Activated CD4-positive, alpha-beta T cell treated with anti-CD3 and anti-CD28 coated beads, Interleukin-2, amount 50 U/mL, for 48 hours (primary cell): ENCODE measurements at regions not wholly inside any gene's neighbourhood (a gene's known extent, or its start where the extent isn't known, plus 50 kb on each side); places are given as distances from the start of the nearest gene placed in this dataset.
"Not testable (repeated sequence)": the region's sequence is repeated elsewhere in the genome, so short reads cannot be mapped to it uniquely, and the experiment has no call there.

Experiments
- DNase-seq, 2 experiments: peaks; one replicate each; pipeline ENCODE4 v3.0.0-alpha.2; 2020

DNA sequence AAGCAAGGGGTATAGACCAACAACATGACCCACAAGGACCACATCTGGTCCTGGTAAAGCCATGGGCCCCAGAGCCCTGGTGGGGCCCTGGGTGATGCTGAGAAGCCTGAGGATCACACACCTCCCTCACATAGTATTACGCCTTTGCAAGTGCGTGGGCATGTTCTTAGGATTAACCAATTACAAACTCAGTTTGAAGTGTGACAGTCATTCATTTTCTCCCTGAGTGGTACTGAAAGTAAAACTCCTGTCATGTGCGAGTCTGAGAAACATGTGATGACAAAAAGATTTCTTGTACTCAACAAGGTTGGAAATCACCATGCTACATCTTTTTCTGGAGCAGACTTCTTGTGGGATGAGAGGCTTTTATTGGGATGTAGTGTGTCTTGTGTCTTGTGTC lies 315.3 kb upstream of the DUSP10 start:
- no peak for DNase-seq

DNA sequence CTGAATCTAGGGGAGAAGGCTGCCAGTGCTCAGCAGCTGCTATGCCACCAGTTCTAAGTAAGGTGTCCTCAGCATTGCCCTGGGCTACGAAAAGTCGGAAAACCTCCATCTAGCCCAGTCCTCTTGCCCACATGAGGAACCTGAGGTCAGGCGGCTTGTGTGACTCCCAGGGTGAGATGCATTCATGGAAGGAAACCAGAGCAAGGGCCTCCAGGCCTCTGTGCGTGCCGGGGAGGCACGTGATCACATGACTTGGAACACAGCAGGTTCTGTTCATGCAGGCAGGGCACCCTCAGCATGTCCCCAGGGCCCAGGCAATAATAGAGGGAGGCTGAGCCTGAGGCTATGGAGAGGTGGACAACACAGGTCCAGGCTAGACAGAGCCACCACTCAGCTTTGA lies 312.5 kb upstream of the DUSP10 start:
- DNase-seq: no peak

DNA sequence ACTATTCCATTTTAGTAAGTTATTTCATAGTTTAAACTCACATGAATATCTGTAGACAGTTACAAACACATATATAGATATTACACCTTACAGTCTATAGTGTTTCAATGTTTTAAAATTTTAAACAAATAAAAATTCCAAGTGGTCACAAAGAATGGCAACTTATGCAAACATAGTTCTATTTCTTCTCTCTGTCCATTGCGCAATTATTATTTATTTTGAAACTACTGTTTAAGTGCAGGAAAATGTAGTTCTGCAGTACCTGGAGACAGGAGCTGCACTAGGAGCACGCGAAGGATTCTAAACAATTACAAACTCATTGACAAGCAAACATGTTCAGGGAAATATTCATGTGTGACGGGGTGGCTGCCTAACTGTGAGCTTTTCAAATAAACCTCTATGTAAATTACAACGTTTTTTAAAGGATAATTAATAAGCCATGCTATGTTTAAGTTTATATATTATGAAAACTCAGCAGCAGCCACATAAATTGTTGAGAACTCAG lies 312.0 kb upstream of the DUSP10 start:
- no peak for DNase-seq

DNA sequence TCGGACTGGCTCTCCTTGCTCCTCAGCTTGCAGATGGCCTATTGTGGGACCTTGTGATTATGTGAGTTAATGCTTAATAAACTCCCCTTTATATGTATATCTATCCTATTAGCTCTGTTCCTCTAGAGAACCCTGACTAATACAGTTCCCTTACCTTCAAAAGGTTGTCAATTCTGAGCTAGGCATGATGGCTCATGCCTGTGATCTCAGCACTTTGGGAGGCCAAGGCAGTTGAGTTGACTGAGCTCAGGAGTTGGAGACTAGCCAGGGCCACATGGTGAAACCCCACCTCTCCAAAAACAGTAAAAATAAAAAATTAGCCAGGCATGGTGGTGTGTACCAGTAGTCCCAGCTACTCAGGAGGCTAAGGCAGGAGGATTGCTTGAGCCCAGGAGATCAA lies 309.4 kb upstream of the DUSP10 start:
- DNase-seq: not testable (repeated sequence)

DNA sequence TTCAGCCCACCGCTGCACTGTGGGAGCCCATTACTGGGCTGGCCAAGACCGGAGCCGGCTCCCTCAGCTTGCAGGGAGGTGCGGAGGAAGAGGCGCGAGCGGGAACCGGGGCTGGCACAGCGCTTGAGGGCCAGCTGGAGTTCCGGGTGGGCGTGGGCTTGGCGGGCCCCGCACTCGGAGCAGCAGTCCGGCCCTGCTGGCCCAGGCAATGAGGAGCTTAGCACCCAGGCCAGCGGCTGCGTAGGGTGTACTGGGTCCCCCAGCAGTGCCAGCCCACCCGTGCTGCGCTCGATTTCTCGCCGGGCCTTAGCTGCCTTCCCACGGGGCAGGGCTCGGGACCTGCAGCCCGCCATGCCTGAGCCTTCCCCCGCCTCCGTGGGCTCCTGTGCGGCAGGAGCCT lies 307.8 kb upstream of the DUSP10 start:
- DNase-seq: not testable (repeated sequence)

DNA sequence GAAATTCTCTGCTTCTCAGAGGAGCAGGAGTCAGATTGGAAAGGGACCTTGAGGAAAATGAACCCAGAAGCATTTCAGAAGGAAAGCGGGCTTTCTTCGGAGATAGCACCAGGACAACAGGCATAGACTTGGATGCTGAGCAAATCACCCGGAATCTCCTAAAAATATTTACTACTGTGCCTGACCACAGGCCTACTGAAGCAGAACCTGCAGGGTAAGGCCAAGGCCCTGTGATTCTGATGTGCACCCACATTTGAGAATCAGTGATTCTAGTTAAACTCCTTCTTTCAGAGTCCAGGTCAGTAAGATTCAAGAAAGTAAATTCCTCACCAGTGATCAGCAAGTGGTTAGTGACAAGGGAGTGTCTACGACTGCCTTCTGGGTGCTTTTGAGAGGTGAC lies 307.3 kb upstream of the DUSP10 start:
- DNase-seq: no peak

DNA sequence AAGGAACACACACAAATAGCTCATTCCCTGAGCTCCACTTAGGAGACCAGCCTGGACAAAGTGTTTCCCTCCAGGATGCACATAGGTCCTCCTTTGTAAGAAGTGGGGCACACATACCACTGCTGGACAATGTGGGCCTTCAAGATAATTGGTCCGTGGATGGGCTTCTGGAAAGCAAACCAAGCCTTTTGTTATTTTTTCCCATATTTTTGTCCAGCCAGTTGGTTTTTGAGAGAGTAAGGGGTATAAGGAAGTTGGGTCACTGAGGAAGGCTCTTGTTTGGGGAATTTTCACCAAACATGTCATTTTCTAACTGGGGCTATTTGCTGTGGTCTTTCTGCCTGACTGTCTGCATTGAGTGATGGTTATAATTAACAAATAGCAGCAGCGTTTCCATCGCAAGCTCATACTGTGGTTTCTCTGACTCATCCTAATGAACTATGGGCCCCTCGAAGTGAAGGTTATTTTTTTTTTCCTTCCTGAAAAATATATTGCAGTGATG lies 306.3 kb upstream of the DUSP10 start:
- DNase-seq: no peak

DNA sequence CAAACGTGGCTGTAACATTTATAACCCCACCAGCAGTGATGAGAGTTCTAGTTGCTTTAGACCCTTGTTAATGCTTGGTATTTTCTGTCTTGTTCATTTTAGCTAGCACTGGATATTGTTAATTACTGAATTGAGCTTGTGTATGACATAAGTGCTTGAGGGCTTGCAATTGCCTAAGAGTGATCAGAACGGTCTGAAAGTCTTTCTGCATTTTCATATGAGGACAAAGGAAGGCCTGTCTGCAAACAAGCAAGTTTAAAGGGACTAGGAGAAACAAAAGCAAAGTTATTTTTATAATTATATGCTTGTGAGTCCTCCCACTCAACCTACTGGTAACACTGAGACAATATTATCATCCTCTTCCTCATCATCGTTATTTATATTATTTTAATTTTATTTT lies 305.5 kb upstream of the DUSP10 start:
- DNase-seq: no peak

DNA sequence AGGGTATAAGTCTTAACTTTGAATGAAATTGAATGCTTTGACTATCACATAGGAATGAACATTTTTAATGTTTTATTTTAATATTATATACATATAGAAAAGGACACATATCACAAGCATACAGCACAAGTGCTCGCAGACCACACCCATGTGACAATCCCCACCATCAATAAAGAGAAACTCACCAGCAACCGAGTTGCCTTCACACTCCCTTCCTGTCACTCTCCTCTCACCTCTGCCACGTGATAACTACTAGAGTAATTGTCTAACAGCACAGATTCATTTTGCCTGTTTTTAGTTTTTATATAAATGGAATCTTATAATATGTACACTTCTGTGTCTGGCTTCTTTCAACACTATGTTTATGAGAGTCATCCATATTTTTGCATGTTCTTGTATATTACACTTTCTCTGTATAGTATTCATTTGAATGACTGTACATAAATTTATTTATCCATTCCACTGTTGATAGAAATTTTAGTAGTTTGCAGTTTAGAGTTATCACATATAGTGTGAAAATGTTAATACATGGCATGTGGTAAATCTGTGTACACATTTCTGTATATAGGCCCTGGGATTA lies 304.9 kb upstream of the DUSP10 start:
- DNase-seq: no peak

DNA sequence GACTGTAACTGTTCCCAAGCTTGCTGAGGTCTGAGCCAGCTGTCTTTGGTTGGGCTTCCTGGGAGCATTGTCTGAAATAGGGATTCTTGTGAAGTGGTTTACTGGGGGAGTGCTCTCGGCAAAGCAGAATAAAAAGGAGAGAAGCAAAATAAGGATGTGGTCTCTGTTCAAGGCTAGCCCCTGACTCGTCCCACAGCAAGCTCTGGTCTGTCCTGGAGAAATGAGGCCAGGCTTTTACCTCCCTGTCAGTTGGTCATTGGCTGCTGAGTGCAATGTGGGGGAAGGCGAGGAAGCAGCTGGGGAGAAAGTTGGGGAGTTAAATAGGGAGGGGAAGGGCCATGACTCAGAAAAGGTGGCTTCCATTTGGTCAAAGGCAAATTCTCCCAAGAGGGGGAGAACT lies 303.9 kb upstream of the DUSP10 start:
- DNase-seq: no peak

DNA sequence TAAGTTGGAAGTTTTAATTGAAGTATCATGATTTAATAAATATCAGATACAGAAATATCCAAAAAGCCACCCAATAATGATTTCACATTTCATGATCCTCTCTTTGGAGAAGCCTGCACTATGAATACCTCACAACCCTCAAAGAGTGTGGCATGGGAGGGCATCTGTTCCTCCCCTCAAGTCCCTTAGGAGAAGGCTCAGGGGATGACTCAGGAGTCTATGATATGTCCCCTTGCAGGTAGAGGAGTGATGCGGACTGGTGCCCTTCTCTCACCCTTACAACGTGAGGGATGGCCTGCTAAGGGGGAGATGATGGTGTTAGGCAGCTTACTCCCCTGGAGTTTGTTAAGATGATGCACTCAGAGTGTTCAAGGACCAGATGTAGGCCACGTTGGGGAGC lies 303.3 kb upstream of the DUSP10 start:
- DNase-seq: no peak

DNA sequence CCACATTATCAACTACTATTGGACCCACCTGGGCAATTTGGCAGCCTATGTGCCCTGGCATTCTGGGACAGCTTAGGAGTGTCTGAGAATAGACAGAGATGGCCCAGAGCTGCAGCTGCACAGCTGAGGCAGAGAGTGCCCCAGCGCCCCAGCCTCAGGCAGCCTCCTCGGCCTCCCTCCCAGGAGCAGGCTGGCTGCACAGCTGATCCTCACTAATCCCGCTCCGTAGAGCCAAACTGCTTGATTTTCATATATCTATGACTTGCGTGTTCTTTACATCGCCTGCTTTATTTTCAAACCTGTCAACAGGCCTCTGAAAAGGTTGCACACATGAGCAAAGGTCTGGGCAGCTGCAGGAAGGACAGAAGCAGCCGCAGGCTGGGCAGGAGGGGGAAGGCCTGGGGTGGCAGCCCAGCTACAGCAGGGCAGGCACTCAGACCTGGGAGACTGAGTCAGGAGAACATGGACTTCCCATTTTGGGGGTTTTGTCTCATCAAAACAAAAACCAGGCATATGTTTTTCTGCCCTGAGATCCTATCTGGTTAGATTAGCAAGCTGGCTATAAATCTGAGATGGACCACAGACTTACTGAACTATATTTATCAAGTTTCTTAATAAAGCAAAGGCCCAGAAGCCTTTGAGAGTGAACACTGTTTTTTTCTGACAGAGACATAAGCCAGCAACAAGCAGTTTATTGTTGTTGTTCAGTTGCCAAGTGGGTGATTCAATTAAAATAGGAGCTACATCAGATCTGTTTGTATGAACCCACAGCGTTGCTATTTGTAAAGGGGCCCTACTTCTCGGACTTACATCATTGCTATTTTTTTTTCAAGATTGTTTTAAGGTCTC lies 301.8 kb upstream of the DUSP10 start:
- no peak for DNase-seq

DNA sequence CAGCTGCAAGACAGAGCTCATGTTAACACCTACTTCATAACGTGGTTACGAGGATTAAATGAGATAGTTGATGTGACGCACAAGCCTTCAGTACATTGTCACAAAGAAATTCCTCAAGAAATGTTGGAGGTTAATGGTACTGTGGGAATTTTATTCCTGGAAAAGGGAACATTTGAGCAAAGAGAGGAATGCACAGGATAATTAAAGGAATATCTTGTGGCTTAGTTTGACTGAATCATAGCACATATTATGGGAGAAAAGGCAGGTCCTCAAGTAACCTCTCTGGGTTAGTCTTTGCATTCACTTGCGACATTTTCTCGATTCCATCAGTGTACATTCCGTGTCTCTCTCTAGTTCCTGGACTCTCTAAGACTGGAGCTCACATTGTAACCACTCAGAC lies 300.2 kb upstream of the DUSP10 start:
- DNase-seq: no peak

DNA sequence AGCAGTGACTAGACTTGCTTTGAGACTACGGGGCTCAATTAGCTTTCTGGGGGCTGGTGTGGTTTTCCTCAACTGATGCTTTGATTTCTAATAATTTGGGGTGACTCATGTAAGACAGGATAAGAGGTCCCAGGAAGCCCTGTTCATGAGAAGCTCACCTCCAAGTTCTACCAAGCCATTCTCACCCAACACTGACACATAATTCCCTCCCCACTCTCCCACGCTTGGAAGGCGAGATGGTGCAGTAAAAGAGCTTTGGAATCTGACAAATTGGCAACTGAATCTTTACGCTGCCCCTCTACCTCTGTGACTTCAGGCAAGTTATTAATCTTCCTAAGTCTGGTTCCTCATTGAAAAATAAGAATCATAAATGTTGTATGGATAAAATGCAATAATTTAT lies 299.1 kb upstream of the DUSP10 start:
- no peak for DNase-seq

DNA sequence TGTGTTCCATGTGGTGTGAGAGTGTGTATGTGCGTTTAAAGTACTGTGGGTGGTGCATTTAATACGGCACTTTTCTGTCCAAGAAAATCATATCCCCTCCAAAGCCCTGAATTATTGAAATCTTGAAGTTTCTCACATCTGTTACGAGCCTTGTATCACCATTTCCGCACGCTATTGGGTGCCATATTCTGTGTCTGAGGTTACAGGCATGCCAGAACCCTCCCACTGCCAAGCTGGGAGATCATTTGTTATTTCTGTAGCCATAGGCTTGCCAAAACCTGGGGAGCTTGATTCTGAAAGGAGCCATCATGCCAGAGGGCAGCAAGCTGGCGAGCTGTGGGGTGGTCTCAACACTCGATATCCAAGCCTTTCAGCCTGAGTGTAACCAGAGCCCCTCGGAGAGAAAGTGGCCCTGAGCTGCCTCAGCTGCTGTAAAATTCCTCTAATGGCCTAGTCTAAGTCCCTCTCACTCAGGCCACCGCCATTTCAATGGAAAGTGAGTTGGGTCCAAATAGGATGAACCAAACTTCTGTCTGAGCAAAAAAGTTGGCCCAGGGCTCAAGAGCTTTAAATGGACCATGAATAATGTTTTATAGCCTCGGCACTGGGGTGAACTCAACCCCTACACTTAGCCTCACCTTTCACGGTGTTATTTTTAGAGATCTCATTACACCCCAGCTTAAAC lies 298.4 kb upstream of the DUSP10 start:
- no peak for DNase-seq

DNA sequence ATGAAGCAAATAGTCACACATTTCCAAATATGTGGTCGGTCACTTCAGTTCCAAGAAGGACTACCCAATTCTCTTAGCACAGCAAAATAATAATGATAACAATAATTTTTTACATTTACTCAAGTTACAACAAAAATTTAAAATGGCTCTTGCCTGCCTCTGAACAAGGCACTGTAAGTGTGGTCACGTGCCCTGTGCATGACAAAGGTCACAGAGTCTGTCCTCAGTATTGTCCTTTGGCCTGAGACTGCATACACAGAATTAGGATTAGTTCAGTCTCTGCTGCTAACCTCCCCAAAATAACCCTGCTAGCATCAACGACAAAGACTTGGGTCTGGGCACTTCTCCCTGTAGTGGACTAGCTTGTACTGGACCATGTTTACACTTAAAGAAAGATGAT lies 297.1 kb upstream of the DUSP10 start:
- no peak for DNase-seq

DNA sequence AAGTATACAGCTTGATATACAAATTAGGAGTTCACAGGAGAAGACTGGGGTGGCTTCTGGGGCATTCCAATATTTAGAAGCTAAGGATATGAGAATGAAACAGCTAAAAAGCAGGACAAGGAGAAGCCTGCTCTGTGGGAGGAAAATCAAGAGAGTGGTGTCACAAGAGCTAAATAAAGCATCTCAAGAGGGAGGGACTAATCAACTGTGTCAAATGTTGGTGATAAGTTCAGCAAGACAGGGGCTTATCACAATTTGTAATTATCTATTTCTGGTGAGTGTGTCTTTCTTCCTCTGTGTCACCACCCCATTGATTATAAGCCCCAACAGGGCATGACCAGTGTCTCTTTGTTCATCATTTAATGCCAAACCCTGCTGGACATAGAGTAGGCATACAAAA lies 295.8 kb upstream of the DUSP10 start:
- DNase-seq: no peak

DNA sequence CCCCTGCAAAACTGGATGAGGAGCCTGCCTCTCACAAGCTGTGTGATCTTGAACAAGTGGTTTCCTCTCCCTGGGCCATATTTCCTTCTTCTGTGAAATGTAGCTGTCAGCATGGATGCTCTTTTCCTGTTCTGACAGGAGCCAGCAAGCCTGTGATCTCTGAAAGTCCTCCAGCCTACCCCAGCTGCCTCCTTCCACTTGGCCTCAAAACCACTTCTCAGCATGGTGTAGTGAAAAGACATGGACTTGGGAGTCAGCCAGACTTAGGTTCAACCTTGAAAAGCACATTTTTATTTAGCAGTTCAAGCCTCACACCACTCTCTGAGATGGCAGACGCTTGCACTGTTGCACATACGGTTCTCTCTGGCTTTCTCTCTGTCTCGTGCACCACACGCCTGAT lies 292.9 kb upstream of the DUSP10 start:
- no peak for DNase-seq

DNA sequence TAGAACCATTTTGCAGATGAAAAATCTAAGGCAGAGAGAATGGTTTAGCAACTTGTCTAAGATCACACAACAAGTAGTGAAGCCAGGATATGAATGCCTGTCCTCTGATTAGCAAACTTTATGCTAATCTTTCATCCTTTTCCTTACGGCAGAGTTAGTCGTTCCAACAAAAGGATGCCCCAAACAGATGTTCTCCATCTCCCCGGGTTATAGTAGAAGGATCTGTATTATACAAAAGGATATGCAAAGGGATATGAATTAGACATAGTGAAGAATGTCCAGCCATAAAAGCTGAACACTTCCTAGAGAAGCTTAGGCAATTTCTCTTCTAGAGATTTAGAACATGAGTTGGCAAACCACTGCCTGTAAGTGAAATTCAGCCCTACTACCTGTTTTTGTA lies 291.6 kb upstream of the DUSP10 start:
- DNase-seq: no peak

DNA sequence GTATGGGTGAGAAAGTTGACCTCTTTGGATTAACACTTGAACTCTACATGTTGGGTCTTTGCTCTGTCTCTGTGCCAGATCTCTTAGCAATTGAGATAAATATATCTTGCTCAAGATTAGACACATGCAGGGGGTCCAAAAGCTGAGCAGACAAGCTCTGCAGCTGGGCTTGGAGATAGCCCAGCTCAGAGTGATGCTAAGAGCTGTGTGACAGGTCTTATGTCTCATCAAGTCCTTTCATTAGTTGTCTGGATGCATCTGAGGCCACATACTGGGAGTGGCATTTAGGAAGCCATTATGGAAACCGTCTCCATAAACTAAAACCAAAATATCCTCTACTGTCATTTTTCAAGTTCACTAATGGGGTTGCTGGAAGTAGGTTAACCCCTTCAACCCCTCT lies 289.4 kb upstream of the DUSP10 start:
- no peak for DNase-seq

DNA sequence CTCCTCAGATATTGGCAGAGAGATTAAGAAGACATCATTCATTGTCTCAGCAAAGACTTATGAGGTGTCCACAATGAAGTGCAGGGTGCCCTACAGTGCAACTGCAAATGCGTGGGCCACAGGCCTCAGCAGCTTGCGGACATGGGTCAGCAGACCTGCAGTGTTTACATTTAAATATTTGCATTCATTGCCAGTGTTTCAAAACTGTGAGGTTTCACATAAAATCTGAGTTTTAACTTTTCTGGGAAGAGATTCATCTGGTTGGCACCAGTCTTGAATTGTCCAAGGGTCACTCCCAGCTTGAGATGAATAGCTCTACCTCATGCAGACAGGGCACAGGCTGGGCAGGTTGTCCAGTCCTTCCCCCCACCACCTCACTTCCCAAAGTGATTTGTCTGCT lies 286.8 kb upstream of the DUSP10 start:
- DNase-seq: no peak

DNA sequence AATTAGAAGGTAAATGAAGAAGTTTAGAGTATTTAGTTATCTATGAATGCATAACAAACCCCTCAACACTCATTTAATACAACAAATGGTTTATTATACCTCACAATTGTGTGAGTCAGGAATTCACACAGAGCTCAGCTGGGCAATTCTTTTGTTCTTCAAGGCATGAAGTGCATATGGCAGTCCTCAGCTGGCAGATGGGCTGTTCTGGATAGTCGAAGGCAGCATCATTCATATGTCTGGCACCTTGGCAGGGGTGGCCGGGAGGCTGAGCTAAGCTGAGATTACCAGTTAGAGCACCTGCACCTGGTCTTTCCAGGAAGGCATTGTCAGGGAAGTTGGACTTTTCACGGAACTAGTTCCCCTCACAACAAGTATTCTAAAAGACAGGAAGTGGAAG lies 286.2 kb upstream of the DUSP10 start:
- no peak for DNase-seq

DNA sequence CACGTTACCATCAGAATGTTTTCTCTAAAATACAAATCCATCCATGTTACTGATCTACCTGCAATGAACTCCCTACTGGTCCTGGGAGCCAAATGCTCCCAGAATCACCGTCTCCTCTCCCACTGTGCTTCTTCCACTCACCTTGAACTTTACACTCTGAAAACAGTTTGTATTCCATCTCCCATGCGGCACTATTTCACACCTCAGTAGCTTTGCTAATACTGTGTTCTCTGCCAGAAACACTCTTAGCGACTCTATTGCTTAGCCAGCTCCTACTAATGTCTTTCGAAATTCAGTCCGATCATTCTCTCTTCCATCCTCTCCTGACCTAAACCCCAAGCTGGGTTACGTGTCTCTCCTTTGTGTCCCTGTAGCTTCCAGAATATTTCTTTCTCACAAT lies 284.4 kb upstream of the DUSP10 start:
- DNase-seq: no peak

DNA sequence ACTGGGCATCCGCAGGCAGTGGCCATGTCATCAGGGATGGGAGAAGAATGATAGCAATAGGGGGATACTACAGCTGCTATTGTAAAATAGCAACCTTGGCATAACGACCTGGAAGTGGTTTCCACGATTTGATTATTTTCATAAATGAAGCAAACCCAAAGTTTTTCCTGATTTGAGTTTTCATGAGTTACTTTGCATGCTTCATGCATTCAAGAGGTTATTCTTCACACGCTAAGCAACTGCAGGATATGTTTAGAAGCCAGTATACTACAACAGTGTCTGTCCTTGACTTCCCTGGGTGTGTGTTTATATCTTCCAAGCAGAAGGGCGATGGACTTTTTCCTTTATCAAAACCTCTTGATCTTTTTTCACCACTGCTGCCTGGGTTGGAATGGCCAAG lies 281.1 kb upstream of the DUSP10 start:
- DNase-seq: no peak
